Esophagus squamous epithelium (tissue), 4 donors: ENCODE measurements at regions not wholly inside any gene's neighbourhood (a gene's known extent, or its start where the extent isn't known, plus 50 kb on each side); places are given as distances from the start of the nearest gene placed in this dataset.

Experiments used
- CTCF ChIP-seq, 6 experiments: fragments of 450-650 bp in 4 of 6; fragments of 200-600 bp in 2 of 6; sonication (generic) in 2 of 6; IDR thresholded peaks; one replicate each; pipeline ENCODE4 v1.5.1; 2016 to 2019; ENCODE audit warnings: antibody characterized with exemption in 6 of 6, mild to moderate bottlenecking in 4 of 6, moderate library complexity in 4 of 6
- POLR2A ChIP-seq, 4 donors: fragments of 450-650 bp; IDR thresholded peaks; one replicate each; pipeline ENCODE4 v1.6.1; 2017; ENCODE audit warnings: antibody characterized with exemption in 4 of 4, mild to moderate bottlenecking in 4 of 4, moderate library complexity in 3 of 4

- TF ChIP-seq POLR2A (IDR thresholded peaks at IDR 0.05) (no peak), CTCF (IDR thresholded peaks at IDR 0.05) (no peak)
Measured at GRCh38 chr14:83594874-83595273, 1935.1 kb upstream of the FLRT2 start.
